PC-9 (cell line): ENCODE measurements at regions not wholly inside any gene's neighbourhood (a gene's known extent, or its start where the extent isn't known, plus 50 kb on each side); places are given as distances from the start of the nearest gene placed in this dataset.
"Not testable (repeated sequence)": the region's sequence is repeated elsewhere in the genome, so short reads cannot be mapped to it uniquely, and the experiment has no call there.

Source experiments
- BruUV-seq: library from RNA; stranded (reverse); fragments of 400-500 nt; replicated peaks from 2 replicates; lab custom pipeline; 2021; lab: Mats Ljungman, UMichigan
- CTCF ChIA-PET: fragments of 300-600 bp; sonication (Branson Sonifier 250); formaldehyde crosslinking; loops from one replicate; lab custom pipeline; 2022; ENCODE audit warnings: antibody characterized with exemption; lab: Charles Lee
- POLR2A ChIA-PET: fragments of 300-600 bp; sonication (Branson Sonifier 250); formaldehyde crosslinking; loops from one replicate; lab custom pipeline; 2022; ENCODE audit warnings: antibody characterized with exemption; ENCODE audit not compliant: unreplicated experiment; lab: Charles Lee
- DNase-seq, 2 experiments: peaks; one replicate each; pipeline versions ENCODE4 v3.0.0 to v3.0.0-alpha.2; 2015 to 2022; ENCODE audit warnings: mixed read lengths in 1 of 2
- H2AFZ ChIP-seq: fragments of 200-600 bp; sonication (generic); 2 replicates; pipeline ENCODE4 v1.8.1; 2017; ENCODE audit warnings: antibody characterized with exemption
- H3F3A ChIP-seq: fragments of 200-600 bp; sonication (generic); 2 replicates; pipeline ENCODE4 v1.8.1; 2017; ENCODE audit warnings: antibody characterized with exemption, mild to moderate bottlenecking, low read depth; ENCODE audit not compliant: insufficient read depth
- H3K27ac ChIP-seq: fragments of 200-600 bp; sonication (generic); 2 replicates; pipeline ENCODE4 v1.6.1; 2016; ENCODE audit warnings: mixed run types
- H3K27me3 ChIP-seq: fragments of 200-600 bp; sonication (generic); 2 replicates; pipeline ENCODE4 v1.6.1; 2016; ENCODE audit warnings: low read depth, mixed run types; ENCODE audit not compliant: insufficient read depth
- H3K36me3 ChIP-seq: fragments of 200-600 bp; sonication (generic); 2 replicates; pipeline ENCODE4 v1.6.1; 2016; ENCODE audit warnings: low read depth, mixed run types
- H3K4me1 ChIP-seq: fragments of 200-600 bp; sonication (generic); replicated peaks from 2 replicates; pipeline ENCODE4 v1.6.1; 2016; ENCODE audit warnings: mixed run types; ENCODE audit not compliant: insufficient read depth
- H3K4me2 ChIP-seq: fragments of 200-600 bp; sonication (generic); 2 replicates; pipeline ENCODE4 v1.6.1; 2017; ENCODE audit warnings: mixed run types
- H3K4me3 ChIP-seq: fragments of 200-600 bp; sonication (generic); 2 replicates; pipeline ENCODE4 v1.6.1; 2016; ENCODE audit warnings: mixed run types
- H3K79me2 ChIP-seq: fragments of 200-600 bp; sonication (generic); 2 replicates; pipeline ENCODE4 v1.6.1; 2017; ENCODE audit warnings: low read depth, mixed run types
- H3K9me2 ChIP-seq: fragments of 200-600 bp; sonication (generic); 2 replicates; pipeline ENCODE4 v1.8.1; 2017; ENCODE audit warnings: mild to moderate bottlenecking; ENCODE audit not compliant: insufficient read depth
- H3K9me3 ChIP-seq: fragments of 200-600 bp; sonication (generic); 2 replicates; pipeline ENCODE4 v1.8.1; 2016; ENCODE audit warnings: low read depth; ENCODE audit not compliant: insufficient read depth
- H4K20me1 ChIP-seq: fragments of 200-600 bp; sonication (generic); 2 replicates; pipeline ENCODE4 v1.8.1; 2017; ENCODE audit not compliant: insufficient read depth
- CTCF ChIP-seq: fragments of 200-600 bp; sonication (generic); conservative IDR thresholded peaks from 2 replicates; pipeline ENCODE4 v1.6.1; 2017; ENCODE audit warnings: mixed run types, antibody characterized with exemption, mild to moderate bottlenecking, moderate library complexity
- intact Hi-C: fragments of 100-400 bp; cut with micrococcal nuclease; formaldehyde crosslinking; loops from one replicate; pipeline ENCODE4 v1.10.0; 2022; ENCODE audit not compliant: unreplicated experiment

GRCh38 chr22:16146916-16147315 is 445.7 kb downstream of the CCT8L2 start:
- H3K4me3 ChIP-seq, H3K79me2 ChIP-seq, H3F3A ChIP-seq, H4K20me1 ChIP-seq, H3K4me2 ChIP-seq, CTCF ChIA-PET, POLR2A ChIA-PET, H3K36me3 ChIP-seq, BruUV-seq, H3K27ac ChIP-seq, intact Hi-C loops, H3K9me2 ChIP-seq, H3K27me3 ChIP-seq, H2AFZ ChIP-seq, H3K9me3 ChIP-seq, H3K4me1 ChIP-seq: not testable (repeated sequence)
- TF ChIP-seq CTCF, result peak; percentile 41; the same call in 1 of the 2 replicates
- peak in 1 of 2 experiments; percentile 4 for DNase-seq

GRCh38 chr22:16177287-16177686 is 415.3 kb downstream of the CCT8L2 start:
- H3K79me2 ChIP-seq, H3K4me2 ChIP-seq, H3K27me3 ChIP-seq, BruUV-seq, POLR2A ChIA-PET, H2AFZ ChIP-seq, H3K4me1 ChIP-seq, DNase-seq, intact Hi-C loops, H4K20me1 ChIP-seq, H3K9me3 ChIP-seq, CTCF ChIA-PET, H3K9me2 ChIP-seq, H3K36me3 ChIP-seq, H3F3A ChIP-seq, H3K4me3 ChIP-seq, H3K27ac ChIP-seq: not testable (repeated sequence)

GRCh38 chr22:16183864-16184263 is 408.7 kb downstream of the CCT8L2 start:
- DNase-seq, H3K27ac ChIP-seq, BruUV-seq, H3K4me2 ChIP-seq, H3K36me3 ChIP-seq, H2AFZ ChIP-seq, H3K79me2 ChIP-seq, intact Hi-C loops, H3K4me1 ChIP-seq, H4K20me1 ChIP-seq, H3K4me3 ChIP-seq, POLR2A ChIA-PET, H3F3A ChIP-seq, CTCF ChIA-PET, H3K9me2 ChIP-seq, H3K27me3 ChIP-seq, H3K9me3 ChIP-seq: not testable (repeated sequence)
